HG03342 (cell line): ENCODE measurements at regions not wholly inside any gene's neighbourhood (a gene's known extent, or its start where the extent isn't known, plus 50 kb on each side); places are given as distances from the start of the nearest gene placed in this dataset.
"Not testable (repeated sequence)": the region's sequence is repeated elsewhere in the genome, so short reads cannot be mapped to it uniquely, and the experiment has no call there.

Experiments
- ATAC-seq: cut with Tn5 transposase; IDR thresholded peaks from one replicate; pipeline ENCODE4 v1.9.1; 2021; ENCODE audit warnings: mild to moderate bottlenecking, moderate library complexity; ENCODE audit not compliant: unreplicated experiment

DNA sequence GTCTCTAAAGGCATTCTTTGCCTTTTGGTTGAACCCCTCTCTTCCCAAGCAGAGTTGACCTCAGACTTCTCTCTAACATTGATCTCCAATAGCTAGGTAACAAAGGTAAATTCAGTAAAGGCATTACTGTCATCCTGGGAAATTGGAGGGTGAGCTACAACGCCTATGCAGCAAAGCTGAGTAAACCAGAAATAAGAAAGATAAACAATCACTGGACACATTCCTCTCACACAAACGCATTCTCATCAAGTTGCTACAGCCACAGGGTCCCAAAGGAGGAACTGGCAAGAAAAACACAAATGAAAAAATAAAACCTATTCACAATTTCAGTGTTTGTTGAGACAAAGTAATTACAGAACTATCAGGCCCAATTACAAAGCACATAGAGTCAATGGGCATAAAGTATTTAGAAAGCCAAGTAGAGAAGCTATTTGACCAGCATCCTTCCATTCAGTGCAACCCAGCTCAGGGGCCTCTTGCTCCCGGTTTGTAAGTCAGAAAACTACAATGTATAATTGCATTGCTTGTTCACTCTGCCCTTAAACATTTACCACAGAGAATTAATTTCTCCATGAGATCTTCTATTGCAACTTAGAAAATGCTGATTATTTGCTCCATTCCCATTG lies 967.7 kb downstream of the PCDH7 start:
- no peak for ATAC-seq

DNA sequence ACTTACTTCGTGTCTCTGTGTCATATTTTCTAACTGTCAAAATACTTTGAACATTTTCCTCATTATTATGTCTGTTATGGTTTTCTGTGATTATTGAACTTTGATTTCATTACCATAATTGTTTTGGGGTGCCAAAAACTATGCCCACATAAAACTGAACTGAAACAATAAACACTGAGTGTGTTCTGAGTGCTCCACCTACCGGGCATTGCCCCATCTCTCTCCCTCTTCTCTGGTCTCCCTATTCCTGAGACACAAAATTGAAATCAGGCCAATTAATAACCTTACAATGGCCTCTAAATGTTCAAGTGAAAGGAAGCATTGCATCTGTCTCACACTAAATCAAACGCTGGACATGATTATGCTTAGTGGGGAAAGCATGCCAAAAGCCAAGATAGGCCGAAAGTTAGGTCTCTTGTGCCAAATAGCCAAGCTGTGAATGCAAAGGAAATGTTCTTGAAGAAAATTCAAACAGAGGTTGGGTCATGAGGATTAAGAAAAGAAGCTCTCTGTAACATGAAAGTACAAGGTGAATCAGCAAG lies 972.3 kb downstream of the PCDH7 start:
- ATAC-seq = no peak

DNA sequence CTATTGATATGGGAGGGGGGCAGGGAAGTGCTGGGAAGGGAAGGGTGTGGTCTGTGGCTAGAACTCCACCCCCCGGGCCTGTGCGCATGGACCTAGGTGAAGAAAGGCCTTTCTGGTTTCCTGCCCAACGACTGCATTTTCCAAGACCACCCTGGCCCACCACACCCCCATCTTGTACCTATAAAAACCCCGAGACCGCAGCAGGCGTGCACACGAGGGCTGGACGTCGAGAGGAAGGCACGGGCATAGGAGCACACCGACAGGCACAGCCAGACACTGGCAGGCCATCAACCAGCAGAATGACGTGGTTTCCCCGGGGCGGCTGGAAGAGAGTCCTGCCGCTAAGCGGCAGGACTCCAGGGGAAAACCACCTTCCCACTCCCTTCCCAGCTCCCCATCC lies 981.1 kb downstream of the PCDH7 start:
- ATAC-seq = no peak

DNA sequence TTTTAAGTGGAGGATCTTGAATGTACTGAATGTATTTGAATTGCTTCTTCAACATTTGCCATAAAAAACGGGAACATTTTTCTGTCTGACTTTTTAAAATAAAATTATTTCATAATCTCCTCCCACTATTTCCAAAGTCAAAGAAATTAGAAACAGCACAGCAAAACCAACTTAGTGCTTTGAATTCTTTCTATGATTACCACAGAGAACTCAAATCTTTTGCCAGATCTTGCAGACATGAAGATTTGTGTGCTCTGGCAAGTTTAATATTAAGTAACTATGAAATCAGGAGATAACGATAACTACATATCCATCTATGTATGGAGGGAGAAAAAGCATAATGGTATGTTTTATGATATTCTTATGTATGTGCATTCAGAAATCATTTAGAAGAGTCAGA lies 982.2 kb downstream of the PCDH7 start:
- no peak for ATAC-seq

DNA sequence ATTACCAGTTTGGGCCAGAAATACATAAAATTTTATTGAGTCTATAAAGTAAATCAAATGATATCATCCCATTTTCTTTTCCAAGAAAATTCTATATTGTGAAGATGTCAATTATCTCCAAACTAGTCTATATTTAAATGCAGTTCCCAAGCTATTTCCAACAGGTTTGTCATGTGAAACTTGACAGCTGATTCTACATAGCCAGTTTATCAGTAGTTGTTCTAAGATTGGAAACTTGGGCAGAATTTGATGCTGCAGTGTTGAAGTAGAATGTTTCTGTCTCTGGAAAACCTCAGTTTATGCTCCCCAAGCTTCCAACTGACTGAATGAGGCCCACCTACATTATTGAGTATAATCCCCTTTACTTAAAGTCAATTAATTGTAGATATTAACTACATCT lies 994.1 kb downstream of the PCDH7 start:
- no peak for ATAC-seq

DNA sequence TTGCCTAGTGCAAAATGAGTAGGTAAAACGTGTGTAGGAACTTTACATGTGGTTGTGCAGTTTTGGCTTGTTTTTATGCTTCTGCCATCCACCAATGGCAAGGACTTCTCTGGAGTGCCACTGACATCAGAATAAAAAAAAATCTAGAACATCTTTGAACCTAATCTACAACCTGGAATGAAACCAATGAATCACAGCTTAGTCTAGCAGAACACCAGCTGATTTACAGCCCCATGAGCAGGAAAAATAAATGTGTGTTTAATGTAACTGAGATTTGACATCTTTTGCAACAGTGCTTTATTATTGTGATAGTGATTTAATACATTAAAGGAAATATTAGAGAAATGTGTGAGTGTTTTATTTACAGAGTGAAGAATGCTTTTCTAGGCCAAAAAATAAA lies 995.1 kb downstream of the PCDH7 start:
- no peak for ATAC-seq

DNA sequence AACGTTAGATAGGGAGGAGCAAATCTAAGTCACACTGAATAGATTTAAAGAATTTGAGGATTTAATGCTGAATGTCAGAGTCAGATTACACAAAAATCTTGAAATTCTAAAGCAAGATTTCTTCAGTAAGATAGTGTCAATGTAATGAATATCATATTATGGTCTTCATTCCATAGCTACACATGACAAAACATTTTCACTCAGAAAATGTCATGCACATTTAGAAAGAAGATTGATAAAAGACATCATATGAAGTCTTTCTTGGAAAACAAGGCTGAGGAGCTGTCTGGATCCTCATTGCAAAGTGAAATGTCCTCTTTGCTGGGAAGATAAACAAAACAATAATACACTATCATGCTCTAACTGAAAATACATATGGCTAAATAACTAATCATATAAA lies 1006.9 kb downstream of the PCDH7 start:
- ATAC-seq = no peak

DNA sequence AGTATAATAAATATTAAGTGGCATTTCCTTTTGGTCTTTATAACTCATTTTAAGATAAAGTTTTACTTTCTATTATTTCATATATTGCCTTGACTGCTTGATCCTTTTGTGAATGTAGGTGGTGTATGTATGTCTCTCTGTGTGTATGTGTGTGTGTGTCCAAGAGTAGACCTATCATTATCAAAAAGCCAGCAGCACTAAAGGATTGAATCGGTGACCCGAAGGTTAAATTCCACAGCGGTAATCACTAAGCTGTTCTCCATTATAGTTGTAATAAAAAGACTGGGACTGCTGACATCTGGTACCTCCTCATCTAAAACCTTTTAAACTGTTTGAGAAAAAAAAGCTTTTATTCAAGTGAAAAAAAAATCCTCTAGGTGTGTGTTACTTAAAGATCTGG lies 1014.8 kb downstream of the PCDH7 start:
- ATAC-seq = no peak

DNA sequence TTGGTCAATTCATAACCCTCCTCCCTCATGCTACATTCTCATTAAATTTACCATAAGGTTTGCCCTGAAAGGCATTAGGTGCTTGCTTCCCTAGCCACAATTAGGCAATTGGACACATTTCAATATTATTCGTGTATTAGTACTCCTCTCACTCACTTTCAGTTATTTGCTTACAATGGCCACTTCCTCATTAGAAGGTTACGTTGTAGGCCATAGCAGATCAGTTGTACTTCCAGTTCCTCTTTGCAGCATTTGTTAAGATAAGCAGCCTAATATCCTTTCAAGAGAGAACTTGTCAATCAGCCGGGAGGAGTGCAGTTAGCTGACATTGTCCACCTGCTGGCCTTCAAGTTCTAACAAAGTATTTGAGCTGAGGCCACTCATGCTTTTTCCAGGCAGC lies 1017.2 kb downstream of the PCDH7 start:
- ATAC-seq = no peak

DNA sequence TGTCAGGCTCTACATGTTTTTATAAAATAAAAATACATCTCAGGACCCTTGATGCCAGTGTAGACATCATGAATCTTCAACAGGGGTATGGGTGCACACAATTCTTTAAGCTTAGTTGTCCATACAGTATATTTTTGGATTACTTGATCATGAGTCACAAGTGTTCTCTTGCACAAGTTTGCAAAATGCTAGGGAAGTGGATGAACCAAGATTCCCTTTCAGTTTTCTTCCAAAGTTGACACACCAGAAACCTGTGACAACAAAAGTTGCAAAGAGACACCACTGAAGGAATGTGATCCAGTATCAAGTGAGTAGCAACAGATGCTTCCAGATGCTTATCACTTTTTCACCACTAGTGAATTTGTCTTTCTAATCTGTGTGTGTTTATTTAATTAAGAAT lies 1021.2 kb downstream of the PCDH7 start:
- ATAC-seq = no peak

DNA sequence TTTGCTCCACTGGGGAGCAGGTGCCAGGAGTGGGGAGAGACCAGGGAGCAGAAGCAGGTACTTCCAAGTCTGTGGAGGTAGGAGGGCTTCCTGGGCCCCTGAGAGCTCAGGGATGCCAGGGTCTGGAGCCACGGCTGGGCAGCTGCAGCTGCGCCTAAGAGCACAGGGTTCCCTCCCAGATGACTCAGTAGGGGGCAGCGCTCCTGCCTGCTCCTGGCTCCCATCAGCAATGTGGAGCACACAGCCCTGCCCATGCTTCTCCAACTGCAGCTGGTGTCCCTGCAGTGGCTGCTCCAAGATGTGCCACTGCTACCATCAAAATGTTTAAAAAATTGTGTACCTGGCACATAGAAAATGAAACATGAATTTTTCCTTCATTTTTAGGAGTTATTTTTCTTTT lies 1028.2 kb downstream of the PCDH7 start:
- ATAC-seq = no peak

DNA sequence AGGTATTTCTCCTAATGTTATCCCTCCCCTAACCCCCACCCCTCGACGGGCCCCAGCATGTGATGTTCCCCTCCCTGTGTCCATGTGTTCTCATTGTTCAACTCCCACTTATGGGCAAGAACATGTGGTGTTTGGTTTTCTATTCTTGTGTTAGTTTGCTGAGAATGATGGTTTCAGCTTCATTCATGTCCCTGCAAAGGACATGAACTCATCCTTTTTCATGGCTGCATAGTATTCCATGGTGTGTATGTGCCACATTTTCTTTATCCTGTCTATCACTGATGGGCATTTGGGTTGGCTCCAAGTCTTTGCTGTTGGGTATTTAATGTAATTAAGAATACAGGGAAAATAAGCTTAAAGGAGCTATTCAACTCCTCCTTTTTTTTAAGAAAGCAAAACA lies 1030.4 kb downstream of the PCDH7 start:
- ATAC-seq = not testable (repeated sequence)

DNA sequence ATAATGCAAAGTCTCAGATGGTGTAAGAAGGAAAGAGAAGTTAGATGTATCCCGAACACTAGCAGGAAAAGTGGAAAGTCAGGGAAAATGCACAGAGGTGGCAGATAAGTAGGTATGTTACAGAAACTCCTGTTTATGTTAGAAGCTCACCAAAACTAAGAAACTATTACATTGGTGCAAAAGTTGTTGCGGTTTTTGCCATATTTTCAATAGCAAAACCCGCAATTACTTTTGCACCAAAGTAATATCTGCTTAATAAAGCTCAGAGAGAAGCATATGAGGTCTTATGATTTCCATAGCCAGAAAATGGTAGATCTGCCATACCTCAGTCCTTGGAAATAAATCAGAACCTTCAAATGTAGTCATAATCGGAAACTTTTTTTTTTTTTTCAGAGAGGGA lies 1035.6 kb downstream of the PCDH7 start:
- no peak for ATAC-seq

DNA sequence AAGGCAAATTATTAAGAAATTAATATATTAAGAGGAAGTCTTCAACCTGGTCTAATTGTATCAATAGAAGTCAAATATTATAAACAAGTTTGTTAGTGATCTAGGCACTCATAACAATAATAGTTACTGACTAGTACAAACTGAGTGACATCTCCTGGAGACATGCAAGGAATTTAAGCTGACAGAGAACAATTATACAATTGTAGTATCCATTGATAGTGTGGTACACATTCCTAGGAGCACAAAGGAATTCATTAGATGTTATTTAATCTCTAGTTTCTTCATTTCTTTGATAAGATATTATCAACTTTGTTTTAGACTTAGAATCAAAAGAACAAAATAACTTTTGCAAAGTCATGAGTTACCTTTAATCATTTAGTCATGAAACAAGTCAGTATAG lies 1048.6 kb downstream of the PCDH7 start:
- ATAC-seq = no peak

DNA sequence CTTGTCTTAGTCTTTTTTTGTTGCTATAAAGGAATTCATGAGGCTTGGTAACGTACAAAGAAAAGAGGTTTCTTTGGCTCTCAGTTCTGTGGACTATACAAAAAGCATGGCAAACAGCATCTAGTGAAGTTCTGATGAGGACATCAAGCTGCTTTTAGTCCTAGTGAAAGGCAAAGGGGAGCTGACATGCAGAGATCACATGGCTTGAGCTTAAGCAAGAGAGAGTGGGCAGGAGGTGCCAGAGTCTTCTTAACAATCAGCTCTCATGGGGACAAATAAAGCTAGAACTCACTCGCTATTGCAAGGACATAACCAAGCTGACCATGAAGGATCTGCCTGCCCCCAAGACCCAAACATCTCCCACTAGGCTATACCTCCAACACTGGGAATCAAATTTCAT lies 1063.1 kb downstream of the PCDH7 start:
- ATAC-seq = no peak

DNA sequence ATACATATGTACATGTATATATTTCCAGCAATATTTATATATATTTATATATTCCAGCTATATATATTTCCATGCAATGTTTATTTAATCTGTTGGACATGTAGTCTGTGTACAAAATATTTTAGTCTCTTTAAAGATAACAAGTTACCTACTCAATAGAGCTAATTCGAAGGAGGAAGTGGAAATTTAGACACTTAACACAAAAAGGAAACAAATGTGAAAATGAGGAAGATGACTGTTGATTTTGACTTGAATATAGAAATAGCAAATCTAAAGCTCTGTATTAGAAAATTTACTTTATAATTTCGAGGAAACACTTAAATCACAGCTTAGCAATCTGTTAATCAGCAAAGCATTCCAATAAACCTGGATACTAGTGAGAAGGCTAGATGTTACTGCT lies 1064.4 kb downstream of the PCDH7 start:
- ATAC-seq = no peak

DNA sequence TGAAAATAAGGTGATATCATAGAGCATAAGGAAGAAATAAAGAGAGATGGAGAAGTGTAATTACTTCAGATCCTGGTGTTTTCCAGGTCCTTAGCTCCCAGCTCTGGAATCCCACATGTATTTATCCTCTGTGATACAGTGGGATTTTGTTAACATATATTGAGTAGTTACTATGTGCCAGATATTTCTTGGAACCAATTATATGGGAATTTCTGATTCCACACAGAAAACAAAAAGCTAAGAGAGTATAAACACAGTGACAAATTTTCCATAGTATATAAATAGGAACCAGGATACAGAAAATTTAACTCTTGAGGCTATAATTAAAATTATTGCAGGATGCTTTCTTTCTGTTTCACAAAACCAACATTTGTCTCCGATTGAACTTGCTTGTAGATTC lies 1067.5 kb downstream of the PCDH7 start:
- ATAC-seq = no peak

DNA sequence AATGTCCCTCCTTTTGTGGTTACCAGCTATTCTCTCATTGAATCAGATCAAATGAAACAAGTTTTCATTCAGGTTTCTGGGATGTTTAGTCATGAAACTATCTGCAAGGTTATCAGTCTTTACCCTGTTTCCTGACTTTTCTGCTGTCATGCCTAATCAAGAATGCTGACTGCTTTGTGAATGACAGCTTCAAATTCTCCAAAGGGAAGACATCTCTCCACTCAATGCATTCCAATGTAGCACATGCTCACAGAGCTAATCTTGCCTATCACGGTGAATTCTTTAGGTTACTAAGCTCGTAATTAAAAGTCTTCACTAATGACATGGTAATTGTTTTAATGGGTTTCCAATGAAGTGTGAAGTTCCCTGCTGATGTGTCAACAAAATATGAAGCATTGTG lies 1068.5 kb downstream of the PCDH7 start:
- no peak for ATAC-seq

DNA sequence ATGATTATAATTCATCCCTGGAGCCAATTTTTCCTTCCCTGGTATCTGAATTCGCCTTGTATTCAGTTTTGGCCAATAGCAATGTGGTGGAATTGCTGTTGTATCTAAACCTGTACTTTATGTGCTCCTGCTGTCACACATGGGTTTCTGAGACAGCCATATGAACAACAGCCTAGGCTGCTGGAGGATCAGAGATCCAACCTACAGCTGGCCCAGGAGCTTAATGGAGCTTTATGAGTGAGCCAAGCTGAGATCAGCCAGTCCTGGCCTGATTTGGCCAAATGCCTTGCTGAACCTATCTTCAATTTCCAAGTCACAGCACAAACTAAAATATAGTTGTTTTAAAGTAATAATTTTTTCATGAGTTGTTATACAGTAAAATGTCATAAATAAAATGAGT lies 1071.5 kb downstream of the PCDH7 start:
- ATAC-seq = no peak

DNA sequence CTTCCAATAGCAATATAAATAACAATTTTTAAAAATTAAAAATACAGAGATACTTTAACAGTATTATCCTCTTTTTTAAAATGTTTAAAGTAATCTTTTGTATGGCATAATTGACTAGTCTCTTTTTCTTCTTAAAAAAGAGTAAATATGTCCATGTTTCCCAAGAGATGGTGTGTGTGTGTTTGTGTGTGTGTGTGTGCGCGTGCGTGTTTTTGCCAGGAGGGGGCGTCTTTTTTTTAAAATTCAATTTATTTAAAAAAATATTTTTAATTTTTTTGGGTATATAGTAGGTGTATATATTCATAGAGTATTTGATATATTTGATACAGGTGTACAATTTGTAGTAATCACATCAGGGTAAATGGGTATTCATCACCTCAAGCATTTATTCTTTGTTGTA lies 1073.7 kb downstream of the PCDH7 start:
- ATAC-seq = no peak

DNA sequence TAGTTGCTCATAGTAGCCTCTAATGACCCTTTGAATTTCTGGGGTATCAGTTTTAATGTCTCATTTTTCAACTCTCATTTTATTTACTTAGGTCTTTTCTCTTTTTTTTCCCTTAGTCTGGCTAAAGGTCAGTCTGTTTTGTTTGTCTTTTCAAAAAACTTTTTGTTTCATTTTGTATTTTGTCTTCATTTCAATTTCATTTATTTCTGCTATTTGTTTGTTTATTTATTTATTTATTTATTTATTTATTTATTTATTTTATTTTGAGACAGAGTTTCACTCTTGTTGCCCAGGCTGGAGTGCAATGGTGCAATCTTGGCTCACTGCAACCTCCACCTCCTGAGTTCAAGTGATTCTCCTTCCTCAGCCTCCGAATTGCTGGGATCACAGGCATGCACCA lies 1076.9 kb downstream of the PCDH7 start:
- not testable (repeated sequence) for ATAC-seq

DNA sequence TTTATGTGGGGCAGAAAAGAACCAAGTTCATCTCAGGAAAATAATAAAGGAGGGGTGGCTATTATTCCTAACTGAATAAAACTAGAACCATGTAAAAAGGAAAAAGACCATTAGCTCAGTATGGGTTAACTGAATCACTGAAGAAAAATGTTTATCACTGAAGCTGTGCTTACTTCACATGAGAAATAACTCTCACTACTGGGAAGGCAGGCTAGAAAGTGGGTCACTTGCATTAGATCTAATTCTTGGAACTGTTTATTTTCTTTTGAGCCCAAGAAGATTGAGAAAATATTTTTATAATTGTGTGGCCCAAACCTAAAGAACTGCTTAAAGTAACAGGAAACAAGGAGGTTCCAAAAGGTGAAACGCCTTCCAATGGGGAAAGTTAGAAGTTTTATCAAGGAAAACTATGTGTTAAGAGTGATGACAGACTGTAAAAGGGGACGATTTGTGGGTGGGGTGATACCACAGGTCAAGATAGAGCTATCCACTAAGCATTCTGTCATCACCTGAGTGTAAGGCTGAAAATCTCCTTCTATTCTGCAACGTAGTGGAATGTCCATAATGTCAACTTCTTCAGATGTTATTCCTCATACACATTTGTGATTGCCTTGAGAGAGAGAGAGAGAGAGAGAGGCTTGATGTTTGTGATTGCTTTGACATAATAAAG lies 1083.5 kb downstream of the PCDH7 start:
- ATAC-seq = no peak

DNA sequence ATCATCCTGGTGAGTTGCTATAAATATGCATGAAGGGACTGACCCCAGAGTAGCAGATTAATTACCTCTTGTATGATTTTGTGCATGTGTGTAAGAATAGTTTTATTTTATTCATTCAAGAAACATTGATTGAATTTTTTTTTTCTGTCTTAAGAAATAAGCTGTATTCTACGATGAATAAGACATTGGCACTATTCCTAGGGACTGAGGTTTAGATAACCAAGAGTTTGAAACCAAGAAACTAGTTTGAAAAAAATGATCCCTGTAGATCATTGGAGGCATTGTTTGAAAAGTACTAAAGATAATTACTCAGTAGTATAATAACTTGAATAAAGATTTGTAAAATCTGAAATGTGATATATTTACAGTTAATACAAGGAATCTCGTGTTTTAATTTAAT lies 1086.9 kb downstream of the PCDH7 start:
- no peak for ATAC-seq
